ENCODE measurements at regions not wholly inside any gene's neighbourhood (a gene's known extent, or its start where the extent isn't known, plus 50 kb on each side); places are given as distances from the start of the nearest gene placed in this dataset.

- ChIA-PET CTCF (no interaction called here), RAD21 (ENCODE audit: low non-redundant PET in 1 of 2, low total read pairs in 2 of 2, uncharacterized antibody in 2 of 2, unreplicated experiment in 2 of 2) (interaction anchor here in 1 of 2 experiments (0.6 kb wide), 1 partner anchor 145 kb away, joined by 10 read pairs; no protein-coding TSS in a partner anchor), POLR2A (no interaction called here)
- no peaks in the 10 kb centered on the region for H3K9me3 ChIP-seq (ENCODE audit: control insufficient read depth in 1 of 2, insufficient read depth in 1 of 2, low read depth in 1 of 2, low read length in 2 of 2)
- no peaks in the 10 kb centered on the region for H3K9me2 ChIP-seq (ENCODE audit: insufficient read depth)
- no peak for DNase-seq (ENCODE audit: low read depth, low spot score)
- no peaks in the 10 kb centered on the region for H3K36me3 ChIP-seq (ENCODE audit: control insufficient read depth in 1 of 2, insufficient read depth in 2 of 2, low read length in 2 of 2)
- H3K4me2 ChIP-seq (ENCODE audit: low read length) = no peak overlapping the region
- H2AFZ ChIP-seq (ENCODE audit: low read depth, low read length, poor library complexity, severe bottlenecking) = no peak overlapping the region
- intact Hi-C loops (cut with micrococcal nuclease) = no loop called here
- no peak for TF ChIP-seq REST (IDR thresholded peaks at IDR 0.05; ENCODE audit: low read depth)
- no peak for TF ChIP-seq SP1 (IDR thresholded peaks at IDR 0.05; ENCODE audit: low read depth)
- no peak for TF ChIP-seq ZBTB33 (IDR thresholded peaks at IDR 0.05; ENCODE audit: extremely low read depth, insufficient replicate concordance, low read length)
- no peak for TF ChIP-seq EZH2 (IDR thresholded peaks at IDR 0.05)
- TF ChIP-seq JUND (IDR thresholded peaks at IDR 0.05) = no peak
- no peak for TF ChIP-seq FOSL1 (IDR thresholded peaks at IDR 0.05; ENCODE audit: low read depth)
- no peak for TF ChIP-seq POLR2A (IDR thresholded peaks at IDR 0.05; ENCODE audit: borderline replicate concordance, extremely low read depth, insufficient read depth, insufficient read length)
- TF ChIP-seq CEBPB (IDR thresholded peaks at IDR 0.05; ENCODE audit: low read depth) = no peak
- no peak for TF ChIP-seq RAD21 (IDR thresholded peaks at IDR 0.05; ENCODE audit: low read depth)
- no peak for TF ChIP-seq CBX3 (IDR thresholded peaks at IDR 0.05; ENCODE audit: low read depth)
- no peak for TF ChIP-seq EGR1 (IDR thresholded peaks at IDR 0.05; ENCODE audit: low read depth)
- TF ChIP-seq SIN3A (IDR thresholded peaks at IDR 0.05; ENCODE audit: low read depth) = no peak
- no peak overlapping the region for H3K27ac ChIP-seq (ENCODE audit: low read depth, low read length)
- no peaks in the 10 kb centered on the region for H3K79me2 ChIP-seq (ENCODE audit: insufficient read depth, low read length)
- no TSS peak for BruUV-seq (replicated peaks)
- no peaks in the 10 kb centered on the region for H3K27me3 ChIP-seq (ENCODE audit: insufficient read depth, low read length)
- H3K4me3 ChIP-seq (replicated peaks in 1 of 2; ENCODE audit: low read depth in 1 of 2, low read length in 2 of 2) = no peak overlapping the region
- no peak for ATAC-seq
- H3K4me1 ChIP-seq (ENCODE audit: control insufficient read depth in 1 of 2, insufficient read depth in 2 of 2, low read length in 2 of 2) = no peaks in the 10 kb centered on the region
- H3K9ac ChIP-seq (ENCODE audit: low read length) = no peak overlapping the region
- H4K20me1 ChIP-seq (ENCODE audit: insufficient read depth) = no peaks in the 10 kb centered on the region
Observed at GRCh38 chr2:172295677-172296076, 131.7 kb upstream of the ITGA6 start.

All from HCT116 (cell line).